HG03460 (cell line): ENCODE measurements at regions not wholly inside any gene's neighbourhood (a gene's known extent, or its start where the extent isn't known, plus 50 kb on each side); places are given as distances from the start of the nearest gene placed in this dataset.
"Not testable (repeated sequence)": the region's sequence is repeated elsewhere in the genome, so short reads cannot be mapped to it uniquely, and the experiment has no call there.

ENCODE experiments used
- ATAC-seq: cut with Tn5 transposase; IDR thresholded peaks from one replicate; pipeline ENCODE4 v1.9.1; 2021; ENCODE audit not compliant: unreplicated experiment

- ATAC-seq = not testable (repeated sequence)
Measured at GRCh38 chr5:68691874-68692273, 401.9 kb upstream of the SLC30A5 start.

- no peak for ATAC-seq
Measured at GRCh38 chr5:68698025-68698940, 395.5 kb upstream of the SLC30A5 start.

- ATAC-seq = no peak
Measured at GRCh38 chr5:68699966-68700365, 393.8 kb upstream of the SLC30A5 start.

GRCh38 chr5:68707575-68707974 is 386.2 kb upstream of the SLC30A5 start:
- no peak for ATAC-seq

- ATAC-seq = no peak
Measured at GRCh38 chr5:68708156-68708841, 385.5 kb upstream of the SLC30A5 start.

- ATAC-seq = no peak
Measured at GRCh38 chr5:68708842-68709170, 385.0 kb upstream of the SLC30A5 start.

GRCh38 chr5:68709239-68709638 is 384.6 kb upstream of the SLC30A5 start:
- no peak for ATAC-seq

- peak; percentile 49 for ATAC-seq
Measured at GRCh38 chr5:68710514-68710913, 383.3 kb upstream of the SLC30A5 start.

GRCh38 chr5:68711293-68712200 is 382.3 kb upstream of the SLC30A5 start:
- ATAC-seq = peak; percentile 92

- no peak for ATAC-seq
Measured at GRCh38 chr5:68714810-68715209, 379.0 kb upstream of the SLC30A5 start.

GRCh38 chr5:68720884-68721610 is 372.8 kb upstream of the SLC30A5 start:
- no peak for ATAC-seq

- ATAC-seq = no peak
Measured at GRCh38 chr5:68722357-68722756, 371.5 kb upstream of the SLC30A5 start.

GRCh38 chr5:68725905-68726683 is 367.7 kb upstream of the SLC30A5 start:
- ATAC-seq = no peak

GRCh38 chr5:68727931-68728330 is 365.9 kb upstream of the SLC30A5 start:
- no peak for ATAC-seq

- no peak for ATAC-seq
Measured at GRCh38 chr5:68729678-68730077, 364.1 kb upstream of the SLC30A5 start.

- no peak for ATAC-seq
Measured at GRCh38 chr5:68730220-68730978, 363.4 kb upstream of the SLC30A5 start.

- ATAC-seq = no peak
Measured at GRCh38 chr5:68730979-68731654, 362.7 kb upstream of the SLC30A5 start.

- no peak for ATAC-seq
Measured at GRCh38 chr5:68732251-68732650, 361.6 kb upstream of the SLC30A5 start.

GRCh38 chr5:68734781-68735180 is 359.0 kb upstream of the SLC30A5 start:
- no peak for ATAC-seq
